ENCODE measurements at regions not wholly inside any gene's neighbourhood (a gene's known extent, or its start where the extent isn't known, plus 50 kb on each side); places are given as distances from the start of the nearest gene placed in this dataset.

DNA sequence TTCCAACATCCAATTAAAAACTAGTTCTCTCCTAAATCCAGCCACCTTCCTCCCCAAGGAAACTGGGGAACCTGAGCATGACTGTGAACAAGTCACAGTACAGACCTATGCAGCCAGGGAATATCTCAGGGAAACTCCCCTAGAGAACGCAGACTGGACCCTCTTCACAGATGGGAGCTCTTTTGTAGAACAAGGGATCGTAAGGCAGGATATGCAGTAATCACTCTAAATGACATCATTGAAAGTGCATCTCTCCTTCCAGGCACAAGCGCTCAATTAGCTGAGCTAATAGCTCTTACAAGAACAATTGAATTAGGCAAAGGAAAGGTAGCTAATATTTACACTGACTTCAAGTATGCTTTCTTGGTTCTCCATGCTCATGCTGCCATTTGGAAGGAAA, 1331.7 kb downstream of the UQCRFS1 start:
- no peak for TF ChIP-seq POLR2A (IDR thresholded peaks at IDR 0.05)
- TF ChIP-seq, protein P1, sequence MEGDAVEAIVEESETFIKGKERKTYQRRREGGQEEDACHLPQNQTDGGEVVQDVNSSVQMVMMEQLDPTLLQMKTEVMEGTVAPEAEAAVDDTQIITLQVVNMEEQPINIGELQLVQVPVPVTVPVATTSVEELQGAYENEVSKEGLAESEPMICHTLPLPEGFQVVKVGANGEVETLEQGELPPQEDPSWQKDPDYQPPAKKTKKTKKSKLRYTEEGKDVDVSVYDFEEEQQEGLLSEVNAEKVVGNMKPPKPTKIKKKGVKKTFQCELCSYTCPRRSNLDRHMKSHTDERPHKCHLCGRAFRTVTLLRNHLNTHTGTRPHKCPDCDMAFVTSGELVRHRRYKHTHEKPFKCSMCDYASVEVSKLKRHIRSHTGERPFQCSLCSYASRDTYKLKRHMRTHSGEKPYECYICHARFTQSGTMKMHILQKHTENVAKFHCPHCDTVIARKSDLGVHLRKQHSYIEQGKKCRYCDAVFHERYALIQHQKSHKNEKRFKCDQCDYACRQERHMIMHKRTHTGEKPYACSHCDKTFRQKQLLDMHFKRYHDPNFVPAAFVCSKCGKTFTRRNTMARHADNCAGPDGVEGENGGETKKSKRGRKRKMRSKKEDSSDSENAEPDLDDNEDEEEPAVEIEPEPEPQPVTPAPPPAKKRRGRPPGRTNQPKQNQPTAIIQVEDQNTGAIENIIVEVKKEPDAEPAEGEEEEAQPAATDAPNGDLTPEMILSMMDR (IDR thresholded peaks at IDR 0.05 in 4 of 5, conservative IDR thresholded peaks at IDR 0.05 in 1 of 5), result no peak

All from gastrocnemius medialis (tissue), 4 donors.